ENCODE measurements at regions not wholly inside any gene's neighbourhood (a gene's known extent, or its start where the extent isn't known, plus 50 kb on each side); places are given as distances from the start of the nearest gene placed in this dataset.
"Not testable (repeated sequence)": the region's sequence is repeated elsewhere in the genome, so short reads cannot be mapped to it uniquely, and the experiment has no call there.

DNA sequence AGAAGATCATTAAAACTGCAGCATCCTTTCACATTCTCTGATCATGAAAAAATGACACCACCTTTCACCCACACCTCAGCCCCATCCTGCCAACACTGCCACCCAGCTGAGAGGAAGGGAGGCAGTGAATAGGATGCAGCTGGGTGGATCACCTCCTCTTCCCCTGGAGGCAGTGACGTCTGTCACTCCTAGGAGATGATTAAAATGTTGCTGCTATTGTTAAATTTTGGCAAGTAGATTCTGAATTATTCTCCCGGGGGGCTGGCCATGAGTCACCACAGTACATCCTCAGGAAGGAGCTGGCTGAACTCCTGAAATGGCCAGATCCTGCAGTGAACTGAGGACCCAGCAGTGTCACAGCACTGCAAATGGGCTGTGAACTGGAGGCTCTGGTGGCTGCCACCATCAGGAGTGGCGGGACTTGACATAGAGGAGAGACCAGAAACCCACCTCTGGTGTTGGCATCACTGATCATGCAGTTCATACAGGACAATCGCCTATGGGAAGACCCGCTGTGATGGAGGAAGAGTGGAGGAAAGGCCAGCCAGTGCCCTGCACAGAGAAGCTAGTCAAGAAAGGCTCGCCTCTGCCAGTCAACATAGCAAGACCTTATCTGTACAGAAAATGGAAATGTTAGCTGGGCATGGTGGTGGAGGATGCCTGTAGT lies 199.1 kb downstream of the FAM43A start:
- no peak for DNase-seq (ENCODE audit: low spot score)

DNA sequence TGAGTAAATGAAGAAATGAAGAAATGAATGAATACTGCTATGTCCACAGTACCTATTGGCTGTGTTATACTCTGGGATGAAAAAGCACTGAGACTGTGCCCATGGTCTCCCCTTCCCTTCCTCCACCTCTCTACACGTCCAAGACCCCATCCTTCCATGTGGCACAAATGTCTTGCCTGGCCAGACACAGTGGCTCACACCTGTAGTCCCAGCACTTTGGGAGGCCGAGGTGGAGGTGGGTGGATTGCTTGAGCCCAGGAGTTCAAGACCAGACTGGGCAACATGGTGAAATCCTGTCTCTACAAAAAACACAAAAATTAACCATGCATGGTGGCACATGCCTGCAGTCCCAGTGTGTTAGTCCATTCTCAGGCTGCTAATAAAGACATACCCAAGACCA lies 200.1 kb downstream of the FAM43A start:
- no peak for DNase-seq (ENCODE audit: low spot score)

DNA sequence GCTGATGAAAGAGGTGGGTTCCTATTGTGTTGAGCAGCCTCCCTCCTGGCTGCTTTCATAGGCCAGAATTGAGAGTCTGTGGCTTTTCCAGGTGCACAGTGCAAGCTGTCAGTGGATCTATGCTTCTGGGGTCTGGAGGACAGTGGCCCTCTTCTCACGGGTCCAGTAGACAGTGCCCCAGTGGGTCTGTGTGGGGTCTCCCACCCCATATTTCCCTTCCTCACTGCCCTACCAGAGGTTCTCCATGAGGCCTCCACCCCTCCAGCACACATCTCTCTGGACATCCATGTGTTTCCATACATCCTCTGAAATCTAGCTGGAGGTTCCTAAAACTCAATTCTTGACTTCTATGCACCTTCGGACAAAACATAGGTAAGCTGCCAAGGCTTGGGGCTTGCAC lies 201.2 kb downstream of the FAM43A start:
- DNase-seq (ENCODE audit: low spot score) = no peak

DNA sequence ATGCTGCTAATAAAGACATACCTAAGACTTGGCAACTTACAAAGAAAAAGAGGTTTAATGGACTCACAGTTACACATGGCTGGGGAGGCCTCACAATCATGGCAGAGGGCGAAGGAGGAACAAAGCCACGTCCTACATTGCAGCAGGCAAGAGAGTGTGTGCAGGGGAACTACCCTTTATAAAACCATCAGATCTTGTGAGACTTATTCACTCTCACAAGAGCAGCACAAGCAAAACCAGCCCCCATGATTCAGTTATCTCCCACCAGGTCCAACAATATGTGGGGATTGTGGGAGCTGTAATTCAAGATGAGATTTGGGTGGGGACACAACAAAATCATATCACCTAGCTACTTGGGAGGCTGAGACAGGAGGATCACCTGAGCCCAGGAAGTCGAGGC lies 202.4 kb downstream of the FAM43A start:
- not testable (repeated sequence) for DNase-seq (ENCODE audit: low spot score)

DNA sequence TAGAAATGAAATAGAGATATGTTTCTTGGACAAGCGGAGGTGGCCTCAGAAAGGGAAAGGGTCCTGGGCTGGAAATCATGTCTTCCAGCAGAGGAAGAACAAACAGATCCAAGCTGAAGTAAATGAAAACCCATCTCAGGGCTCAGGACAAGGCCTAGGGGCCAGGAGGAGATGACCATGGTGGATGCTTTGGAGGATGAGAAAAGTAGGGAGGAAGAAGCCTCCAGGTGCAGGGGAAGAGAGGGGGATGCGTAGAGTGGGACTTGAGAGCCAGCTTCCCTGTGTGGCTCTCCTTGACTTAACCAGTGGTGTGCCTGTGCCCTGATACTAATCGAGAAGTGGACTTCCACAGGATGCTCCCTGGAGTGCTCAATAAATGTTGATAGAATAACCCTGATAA lies 203.2 kb downstream of the FAM43A start:
- DNase-seq (ENCODE audit: low spot score) = no peak

DNA sequence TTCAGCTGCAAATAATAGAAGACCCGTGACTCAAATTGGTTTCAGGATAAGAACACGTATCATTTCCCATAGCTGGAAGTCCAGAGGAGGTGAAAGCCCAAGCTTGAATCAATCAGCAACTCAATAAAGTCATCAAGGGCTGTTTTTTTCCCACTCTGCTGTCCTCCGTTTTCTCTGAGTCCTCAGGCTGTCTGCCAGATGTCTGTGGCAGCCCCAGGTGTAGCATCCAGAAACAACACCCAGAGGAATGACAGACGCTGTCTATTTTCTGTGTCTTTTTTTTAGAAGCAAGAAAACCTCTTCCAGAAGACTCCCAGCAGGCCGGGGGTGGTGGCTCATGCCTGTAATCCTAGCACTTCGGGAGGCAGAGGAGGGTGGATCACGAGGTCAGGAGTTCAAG lies 204.4 kb downstream of the FAM43A start:
- DNase-seq (ENCODE audit: low spot score) = no peak

DNA sequence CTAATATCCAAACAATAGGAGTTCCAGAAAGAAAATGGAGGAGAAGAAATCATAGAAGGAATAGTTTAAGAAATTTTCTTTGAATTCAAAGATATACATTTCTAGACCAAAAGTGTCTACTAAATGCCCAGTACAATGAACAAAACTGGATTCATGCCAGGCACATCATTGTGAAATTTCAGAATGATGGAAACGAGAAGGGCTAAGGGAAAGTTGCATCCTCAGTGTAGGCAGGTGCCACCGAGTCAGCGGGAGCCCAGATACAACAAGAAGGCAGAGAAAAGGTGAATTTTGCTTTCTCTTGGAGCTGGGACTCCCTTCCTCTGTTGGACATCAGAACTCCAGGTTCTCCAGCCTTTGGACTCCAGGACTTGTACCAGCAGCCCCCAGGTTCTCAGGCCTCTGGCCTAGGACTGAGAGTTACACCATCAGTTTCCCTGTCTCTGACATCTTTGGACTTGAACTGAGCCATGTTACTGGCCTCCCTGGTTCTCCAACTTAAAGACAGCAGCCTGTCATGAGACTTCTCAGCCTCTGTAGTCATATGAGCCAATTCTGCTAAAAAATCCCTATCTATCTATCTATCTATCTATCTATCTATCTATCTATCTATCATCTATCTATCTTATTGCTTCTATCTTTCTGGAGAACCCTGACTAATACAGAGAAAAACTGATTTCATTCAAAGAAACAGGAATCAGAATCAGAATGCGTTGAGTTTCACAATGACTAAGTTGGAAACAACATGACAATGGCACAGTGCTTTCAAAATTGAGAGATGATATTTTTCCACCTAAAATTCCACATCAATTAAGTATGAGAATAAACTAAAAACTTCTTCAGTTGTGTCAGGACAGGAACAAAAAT lies 207.7 kb downstream of the FAM43A start:
- DNase-seq (ENCODE audit: low spot score) = no peak

DNA sequence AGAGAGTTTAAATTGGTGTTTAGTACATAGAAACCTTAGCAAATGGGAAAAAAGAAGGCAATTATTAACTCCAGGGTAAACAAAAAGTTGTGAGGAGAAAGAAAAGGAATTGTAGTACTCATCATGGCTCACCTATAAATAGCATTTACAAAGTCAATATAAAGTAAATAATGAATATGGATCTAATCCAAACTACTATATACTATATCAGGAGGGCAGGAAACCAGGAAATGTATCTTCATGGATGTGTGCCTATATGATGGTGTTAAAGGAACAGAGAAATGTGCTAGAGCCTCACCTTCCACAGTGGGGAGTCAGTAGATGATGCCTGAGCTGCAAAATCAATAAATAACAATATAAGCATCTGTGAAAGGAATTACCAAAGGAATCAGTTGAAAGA lies 208.9 kb downstream of the FAM43A start:
- DNase-seq (ENCODE audit: low spot score) = no peak

DNA sequence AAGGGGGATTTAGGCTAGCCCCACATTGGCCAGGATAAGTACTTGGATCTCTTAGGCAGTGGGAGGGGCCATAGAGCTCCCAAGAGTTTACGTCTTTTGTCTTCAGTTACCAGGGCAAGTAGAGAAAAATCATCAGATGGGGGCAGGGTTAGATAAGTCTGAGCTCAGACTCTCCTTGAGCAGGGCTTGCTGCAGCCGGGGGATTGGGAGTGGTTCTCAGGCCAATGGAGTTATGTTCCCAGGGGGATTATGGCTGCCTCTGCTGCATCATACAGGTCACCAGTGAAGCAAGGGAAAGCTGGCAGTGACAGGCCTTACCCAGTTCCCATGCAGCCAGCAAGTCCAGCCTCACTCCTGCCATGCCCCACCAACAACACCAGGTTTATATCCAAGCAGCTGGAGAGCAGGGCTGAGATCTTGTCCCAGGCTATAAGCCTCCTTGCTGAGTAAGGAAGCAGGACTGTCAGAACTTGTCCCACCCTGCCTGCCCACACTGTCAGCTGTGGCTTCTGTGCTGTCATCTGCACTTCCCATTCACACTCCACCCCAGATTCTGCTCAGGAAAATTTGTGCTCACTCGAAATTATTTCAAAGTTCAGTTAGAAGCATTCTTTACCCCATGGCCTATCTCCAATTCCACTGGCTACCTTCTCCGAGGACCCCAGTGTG lies 215.3 kb downstream of the FAM43A start:
- DNase-seq (ENCODE audit: low spot score) = no peak

DNA sequence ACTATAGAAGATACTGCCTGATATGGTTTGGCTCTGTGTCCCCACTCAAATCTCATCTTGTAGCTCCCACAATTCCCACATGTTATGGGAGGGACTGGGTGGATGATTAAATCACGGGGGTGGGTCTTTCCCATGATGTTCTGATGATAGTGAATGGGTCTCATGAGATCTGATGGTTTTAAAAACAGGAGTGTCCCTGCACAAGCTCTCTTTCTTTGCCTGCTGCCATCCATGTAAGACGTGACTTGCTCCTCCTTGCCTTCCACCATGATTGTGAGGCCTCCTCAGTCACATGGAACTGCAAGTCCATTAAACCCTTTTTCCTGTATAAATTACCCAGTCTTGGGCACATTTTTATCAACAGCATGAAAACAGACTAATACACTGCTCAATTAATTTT lies 217.8 kb downstream of the FAM43A start:
- not testable (repeated sequence) for DNase-seq (ENCODE audit: low spot score)

DNA sequence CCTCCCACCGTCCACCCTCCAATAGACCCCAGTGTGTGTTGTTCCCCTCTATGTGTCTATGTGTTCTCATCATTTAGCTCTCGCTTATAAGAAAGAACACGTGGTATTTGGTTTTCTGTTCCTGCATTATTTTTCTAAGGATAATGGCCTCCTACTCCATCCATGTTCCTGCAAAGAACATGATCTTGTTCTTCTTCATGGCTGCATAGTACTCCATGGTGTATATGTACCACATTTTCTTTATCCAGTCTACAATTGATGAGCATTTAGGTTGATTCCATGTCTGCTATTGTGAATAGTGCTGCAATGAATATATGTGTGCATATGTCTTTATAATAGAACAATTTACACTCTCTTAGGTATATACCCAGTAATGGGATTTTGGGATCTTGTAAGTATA lies 219.3 kb downstream of the FAM43A start:
- DNase-seq (ENCODE audit: low spot score) = not testable (repeated sequence)

DNA sequence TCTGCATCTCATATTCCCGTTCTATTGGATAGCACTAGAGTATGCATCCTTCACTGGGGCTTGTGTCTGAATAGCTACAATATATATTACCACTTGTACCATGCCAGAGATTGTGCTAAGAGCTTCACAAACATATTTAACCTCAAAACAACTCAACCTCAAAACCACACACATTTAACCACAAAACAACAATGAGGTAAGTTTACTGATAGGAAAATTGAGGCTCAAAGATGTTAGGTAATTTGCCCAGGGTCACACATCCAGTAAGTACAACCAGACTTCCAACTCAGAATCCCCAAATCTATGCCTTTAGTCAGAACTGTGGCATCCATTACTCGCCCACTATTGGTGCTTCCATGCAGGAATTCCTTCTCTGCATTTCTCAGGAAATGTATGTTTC lies 220.0 kb downstream of the FAM43A start:
- DNase-seq (ENCODE audit: low spot score) = no peak

DNA sequence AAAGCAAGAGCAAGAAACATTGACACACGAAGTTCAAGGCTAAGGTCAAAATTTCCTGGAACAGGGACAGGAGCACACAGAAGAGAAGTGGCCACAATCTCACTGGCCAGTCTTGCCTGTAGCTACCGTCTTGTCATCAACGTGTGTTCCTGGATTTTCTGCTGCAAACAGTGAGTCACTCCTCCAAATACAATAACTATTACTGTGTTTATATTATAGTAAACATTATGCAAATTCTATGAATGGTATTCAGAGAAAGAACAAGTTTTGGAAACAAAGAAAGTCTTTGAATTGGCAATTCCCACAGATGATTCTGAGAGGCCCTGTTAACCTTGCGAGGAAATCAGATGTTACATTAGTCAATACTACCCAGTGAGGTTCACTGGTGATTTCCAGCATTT lies 220.5 kb downstream of the FAM43A start:
- no peak for DNase-seq (ENCODE audit: low spot score)

DNA sequence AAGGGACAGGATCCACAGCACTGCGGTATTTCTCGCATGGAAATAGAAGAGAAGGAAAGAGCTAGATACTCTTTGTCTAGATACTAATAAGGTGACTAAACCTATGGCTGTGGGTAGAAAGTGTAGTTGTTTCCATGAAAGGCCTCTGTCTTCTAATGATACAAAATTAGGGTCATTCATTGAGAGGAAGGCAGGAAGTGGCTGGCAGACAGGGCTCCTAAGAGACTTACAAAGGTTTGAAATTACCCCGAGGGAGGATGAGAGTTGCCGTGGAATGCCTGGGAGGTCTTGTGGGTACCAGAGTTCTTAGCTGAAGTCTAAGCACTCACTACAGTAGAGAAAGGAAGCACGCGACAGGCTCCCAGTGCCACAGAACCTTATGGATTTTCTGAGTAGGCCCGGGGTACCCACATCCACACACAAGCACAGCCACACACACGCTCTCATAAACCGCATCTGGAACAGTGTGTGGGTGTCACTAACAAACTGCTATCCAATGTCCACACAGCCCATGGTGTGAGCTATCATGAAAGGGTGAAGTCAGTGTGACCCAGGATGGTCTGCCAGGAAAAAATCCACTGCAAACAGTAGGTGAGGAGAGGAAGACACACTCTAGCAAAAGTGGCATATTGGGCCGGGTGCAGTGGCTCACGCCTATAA lies 221.4 kb downstream of the FAM43A start:
- no peak for DNase-seq (ENCODE audit: low spot score)

DNA sequence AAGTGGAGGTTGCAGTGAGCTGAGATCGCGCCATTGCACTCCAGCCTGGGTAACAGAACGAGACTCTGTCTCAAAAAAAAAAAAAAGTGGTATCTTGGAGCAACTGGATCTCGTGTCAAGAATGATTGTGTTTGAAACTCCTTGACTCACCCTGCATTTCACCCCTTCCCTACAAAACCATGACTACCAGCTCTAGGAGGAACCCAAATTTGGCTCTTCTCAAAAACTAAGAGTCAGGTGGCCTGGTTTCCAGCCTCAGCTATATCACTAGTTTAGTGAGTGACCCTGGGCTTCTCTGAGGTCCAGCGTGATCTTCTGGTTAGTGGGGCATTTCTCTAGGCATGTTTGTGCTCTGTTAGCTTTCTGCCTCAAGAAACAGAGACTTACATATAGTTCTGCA lies 222.1 kb downstream of the FAM43A start:
- DNase-seq (ENCODE audit: low spot score) = no peak

DNA sequence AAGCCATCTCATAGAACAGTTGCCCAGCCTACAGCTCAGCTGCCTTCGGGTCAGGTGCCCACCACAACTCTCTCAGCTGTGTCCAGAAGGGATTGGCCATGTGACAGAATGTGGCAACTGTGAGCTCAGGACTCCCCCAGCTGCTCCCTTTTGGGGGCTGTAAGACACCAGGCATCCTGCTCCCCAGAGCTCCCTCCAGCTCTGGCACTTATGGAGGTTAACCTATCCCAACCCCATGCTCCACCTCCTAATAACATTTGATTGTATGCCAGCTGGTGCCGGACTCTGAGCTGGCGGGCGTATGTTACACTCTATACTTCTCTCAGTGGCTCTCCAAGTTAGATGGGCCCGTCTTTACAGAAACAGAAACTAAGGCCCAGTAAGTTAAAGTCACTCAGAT lies 222.8 kb downstream of the FAM43A start:
- no peak for DNase-seq (ENCODE audit: low spot score)

DNA sequence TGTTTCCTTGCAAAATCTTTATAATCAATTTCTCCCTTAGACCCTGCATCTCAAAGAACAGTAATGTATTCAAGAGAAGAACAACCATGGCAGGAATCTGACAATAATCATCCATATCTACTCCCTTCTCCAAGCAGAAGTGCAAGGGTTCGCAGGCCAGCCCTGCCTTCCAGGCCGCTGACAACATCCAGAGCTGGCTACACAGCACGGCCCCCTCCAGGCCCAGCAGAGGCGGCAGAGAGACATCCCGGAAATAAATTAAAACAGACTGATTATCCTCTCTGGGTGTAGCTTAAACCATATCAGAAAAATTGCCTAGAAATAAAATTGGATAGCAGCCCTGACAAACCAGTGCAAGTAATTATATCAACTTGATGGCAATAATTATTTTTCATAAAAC lies 223.3 kb downstream of the FAM43A start:
- DNase-seq (ENCODE audit: low spot score) = no peak

DNA sequence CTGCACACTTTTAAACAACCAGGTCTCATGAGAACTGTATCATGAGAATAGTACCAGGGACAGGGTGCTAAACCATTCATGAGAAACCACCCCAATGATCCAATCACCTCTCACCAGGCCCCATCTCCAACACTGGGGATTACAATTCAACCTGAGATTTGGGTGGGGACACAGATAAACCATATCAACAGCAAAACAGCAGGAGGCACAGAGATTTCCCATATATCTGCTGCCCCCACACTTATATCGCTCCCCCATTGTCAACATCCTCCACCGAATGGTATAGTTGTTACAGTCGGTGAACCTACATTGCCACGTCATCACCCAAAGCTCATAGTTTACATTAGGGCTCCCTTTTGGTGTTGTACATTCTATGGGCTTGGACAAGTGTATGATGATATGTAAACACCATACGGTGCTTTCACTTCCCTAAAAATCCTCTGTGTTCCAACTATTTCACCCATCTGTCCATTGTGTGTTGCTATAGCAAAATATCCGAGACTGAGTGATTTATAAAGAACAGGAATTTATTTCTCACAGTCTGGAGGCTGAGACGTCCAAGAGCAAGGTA lies 224.8 kb downstream of the FAM43A start:
- no peak for DNase-seq (ENCODE audit: low spot score)

DNA sequence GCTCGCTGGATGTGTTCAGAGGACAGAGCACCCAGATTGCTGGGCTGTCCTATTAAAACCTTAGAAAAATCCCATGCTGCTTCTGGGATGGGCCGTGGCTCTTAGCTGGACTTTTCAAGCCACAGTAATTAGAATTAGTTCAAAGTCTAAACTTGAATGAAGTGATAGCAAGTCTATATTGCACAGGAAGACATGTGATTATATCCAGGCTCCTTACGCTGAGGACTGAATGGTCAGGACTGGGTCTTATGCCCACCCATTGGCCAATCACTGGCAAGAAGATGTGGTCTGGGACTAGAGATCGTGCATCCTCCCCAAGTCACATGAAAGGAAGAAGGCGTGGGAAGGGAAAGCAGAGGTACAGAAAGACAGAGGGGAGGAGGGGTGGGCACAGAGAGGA lies 227.6 kb downstream of the FAM43A start:
- no peak for DNase-seq (ENCODE audit: low spot score)

DNA sequence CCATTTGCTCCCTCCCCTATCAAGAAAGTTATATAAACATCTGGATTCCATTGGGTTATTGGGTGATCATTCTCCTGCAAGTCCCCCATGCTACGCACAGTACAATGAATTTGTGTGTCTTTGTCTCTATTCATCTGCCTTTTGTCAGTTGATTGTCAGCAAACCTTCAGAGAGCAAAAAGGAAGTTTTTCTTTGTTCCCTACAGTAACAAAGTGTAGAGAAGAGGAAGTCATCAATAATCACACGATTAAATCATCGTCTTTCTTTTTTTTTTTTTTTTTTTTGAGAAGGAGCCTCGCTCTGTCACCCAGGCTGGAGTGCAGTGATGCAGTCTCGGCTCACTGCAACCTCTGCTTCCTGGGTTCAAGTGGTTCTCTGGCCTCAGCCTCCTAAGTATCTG lies 239.2 kb downstream of the FAM43A start:
- DNase-seq (ENCODE audit: low spot score) = not testable (repeated sequence)

DNA sequence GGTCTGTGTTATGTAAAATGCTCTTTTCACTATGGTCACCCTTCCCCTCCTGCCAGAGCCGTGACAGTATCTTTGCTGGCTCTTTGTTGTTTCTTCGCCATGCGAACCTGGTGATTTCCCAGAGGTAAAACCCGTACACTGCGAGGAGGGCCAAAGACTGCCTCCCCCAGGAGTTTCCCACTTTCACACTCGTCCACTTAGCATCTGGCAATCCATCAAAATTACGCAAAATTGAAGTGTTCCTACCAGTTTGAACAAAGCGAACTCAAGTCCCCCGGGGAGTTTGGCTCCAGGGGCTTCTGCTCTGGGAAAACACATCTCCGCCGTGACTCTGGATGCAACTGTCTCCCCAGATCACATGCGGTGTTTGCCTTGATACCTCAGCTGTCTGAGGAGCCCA lies 239.9 kb downstream of the FAM43A start:
- DNase-seq (ENCODE audit: low spot score) = no peak

DNA sequence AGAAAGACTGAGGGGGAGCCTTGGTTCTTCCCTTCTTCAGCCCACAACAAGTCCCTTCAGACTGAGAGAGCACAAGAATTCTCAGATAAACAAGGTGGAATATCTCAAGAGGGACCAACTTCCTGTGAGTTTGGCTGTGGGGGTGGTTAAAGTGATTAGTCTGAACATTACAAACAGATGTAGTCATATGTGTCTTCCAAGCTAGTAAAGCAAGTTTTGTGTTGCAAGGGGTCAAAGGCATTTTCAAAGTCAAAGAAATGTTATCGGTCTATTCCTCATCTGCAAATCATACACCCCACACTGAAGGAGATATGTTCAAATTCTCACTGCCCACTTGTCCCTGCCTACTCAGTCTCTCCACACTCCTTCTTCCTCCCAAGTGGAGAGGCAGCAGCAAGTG lies 242.5 kb downstream of the FAM43A start:
- no peak for DNase-seq (ENCODE audit: low spot score)
